ENCODE measurements at regions not wholly inside any gene's neighbourhood (a gene's known extent, or its start where the extent isn't known, plus 50 kb on each side); places are given as distances from the start of the nearest gene placed in this dataset.

DNA sequence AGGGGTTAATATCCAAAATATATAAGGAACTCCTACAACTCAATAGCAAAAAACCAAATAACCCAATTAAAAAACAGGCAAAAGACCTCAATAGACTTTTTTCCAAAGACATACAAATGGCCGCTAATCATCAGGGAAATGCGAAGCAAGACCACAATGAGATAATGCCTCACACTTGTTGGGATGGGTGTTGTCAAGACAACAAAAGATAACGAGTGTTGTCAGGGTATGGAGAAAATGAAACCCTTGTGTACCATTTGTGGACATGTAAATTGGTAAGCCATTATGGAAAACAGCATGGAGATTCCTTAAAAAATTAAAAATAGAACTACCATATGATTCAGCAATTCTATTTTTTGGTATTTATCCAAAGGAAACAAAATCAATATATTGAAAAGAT lies 620.2 kb downstream of the ACTL7B start:
- no peaks in the 10 kb centered on the region for H3K36me3 ChIP-seq (ENCODE audit: control insufficient read depth, insufficient read depth, low read length)
- H3K4me3 ChIP-seq (ENCODE audit: low read depth, low read length): no peak overlapping the region
- FAIRE-seq (no peak), DNase-seq (ENCODE audit: low read depth) (no peak)
- no peaks in the 10 kb centered on the region for H3K27me3 ChIP-seq (ENCODE audit: control insufficient read depth, insufficient read depth, low read length)
- TF ChIP-seq, protein P1, sequence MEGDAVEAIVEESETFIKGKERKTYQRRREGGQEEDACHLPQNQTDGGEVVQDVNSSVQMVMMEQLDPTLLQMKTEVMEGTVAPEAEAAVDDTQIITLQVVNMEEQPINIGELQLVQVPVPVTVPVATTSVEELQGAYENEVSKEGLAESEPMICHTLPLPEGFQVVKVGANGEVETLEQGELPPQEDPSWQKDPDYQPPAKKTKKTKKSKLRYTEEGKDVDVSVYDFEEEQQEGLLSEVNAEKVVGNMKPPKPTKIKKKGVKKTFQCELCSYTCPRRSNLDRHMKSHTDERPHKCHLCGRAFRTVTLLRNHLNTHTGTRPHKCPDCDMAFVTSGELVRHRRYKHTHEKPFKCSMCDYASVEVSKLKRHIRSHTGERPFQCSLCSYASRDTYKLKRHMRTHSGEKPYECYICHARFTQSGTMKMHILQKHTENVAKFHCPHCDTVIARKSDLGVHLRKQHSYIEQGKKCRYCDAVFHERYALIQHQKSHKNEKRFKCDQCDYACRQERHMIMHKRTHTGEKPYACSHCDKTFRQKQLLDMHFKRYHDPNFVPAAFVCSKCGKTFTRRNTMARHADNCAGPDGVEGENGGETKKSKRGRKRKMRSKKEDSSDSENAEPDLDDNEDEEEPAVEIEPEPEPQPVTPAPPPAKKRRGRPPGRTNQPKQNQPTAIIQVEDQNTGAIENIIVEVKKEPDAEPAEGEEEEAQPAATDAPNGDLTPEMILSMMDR (IDR thresholded peaks at IDR 0.05; ENCODE audit: insufficient read depth, low read length, severe bottlenecking): no peak

- DNase-seq (ENCODE audit: low read depth): no peak
- no peak overlapping the region for H3K4me3 ChIP-seq (ENCODE audit: low read depth, low read length)
- TF ChIP-seq, protein P1 (IDR thresholded peaks at IDR 0.05; ENCODE audit: insufficient read depth, low read length, severe bottlenecking): no peak
- H3K27me3 ChIP-seq (ENCODE audit: control insufficient read depth, insufficient read depth, low read length): no peaks in the 10 kb centered on the region
- no peaks in the 10 kb centered on the region for H3K36me3 ChIP-seq (ENCODE audit: control insufficient read depth, insufficient read depth, low read length)
- no peak for FAIRE-seq
Measured at GRCh38 chr9:108234811-108235210, 621.0 kb downstream of the ACTL7B start.

DNA sequence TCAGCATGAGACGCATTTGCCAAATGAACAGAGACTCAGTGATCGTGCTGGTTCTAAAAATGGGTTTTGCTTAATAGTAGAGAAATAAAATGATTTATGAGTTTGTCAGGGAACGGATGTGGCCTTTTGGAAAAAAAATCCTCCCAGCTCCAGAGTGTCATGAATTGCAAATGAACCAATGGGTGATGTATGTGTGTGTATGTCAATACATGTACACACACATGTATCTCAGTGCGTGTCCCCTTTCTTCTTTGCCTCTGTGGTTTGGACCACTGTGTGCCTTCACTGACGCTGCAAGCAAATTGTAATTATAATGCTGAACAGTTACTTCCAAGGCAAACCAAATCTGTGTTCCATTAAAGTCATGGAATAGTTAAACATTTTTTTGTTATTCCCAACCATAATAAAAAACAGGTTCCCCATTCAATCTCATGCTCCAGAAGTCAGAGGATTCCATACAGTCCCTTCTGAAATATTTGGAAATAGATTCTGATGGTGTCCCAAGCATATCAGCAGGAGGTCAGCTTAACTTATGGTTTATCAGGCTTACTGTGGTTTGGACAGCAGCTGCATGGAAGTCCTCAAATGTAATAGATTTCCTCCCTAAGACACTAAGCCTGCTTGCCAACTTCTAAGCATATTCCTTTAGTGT lies 630.5 kb downstream of the ACTL7B start:
- FAIRE-seq (peak; percentile 18), DNase-seq (ENCODE audit: low read depth) (no peak)
- TF ChIP-seq, protein P1 (IDR thresholded peaks at IDR 0.05; ENCODE audit: insufficient read depth, low read length, severe bottlenecking): no peak
- Histone ChIP-seq H3K36me3 (ENCODE audit: control insufficient read depth, insufficient read depth, low read length) (no peaks in the 10 kb centered on the region), H3K4me3 (ENCODE audit: low read depth, low read length) (no peak overlapping the region), H3K27me3 (ENCODE audit: control insufficient read depth, insufficient read depth, low read length) (no peaks in the 10 kb centered on the region)

- no peaks in the 10 kb centered on the region for H3K27me3 ChIP-seq (ENCODE audit: control insufficient read depth, insufficient read depth, low read length)
- H3K36me3 ChIP-seq (ENCODE audit: control insufficient read depth, insufficient read depth, low read length): no peaks in the 10 kb centered on the region
- TF ChIP-seq, protein P1 (IDR thresholded peaks at IDR 0.05; ENCODE audit: insufficient read depth, low read length, severe bottlenecking): no peak
- no peak for DNase-seq (ENCODE audit: low read depth)
- no peak for FAIRE-seq
- no peak overlapping the region for H3K4me3 ChIP-seq (ENCODE audit: low read depth, low read length)
Measured at GRCh38 chr9:108224716-108225115, 631.1 kb downstream of the ACTL7B start.

- no peaks in the 10 kb centered on the region for H3K27me3 ChIP-seq (ENCODE audit: control insufficient read depth, insufficient read depth, low read length)
- no peaks in the 10 kb centered on the region for H3K36me3 ChIP-seq (ENCODE audit: control insufficient read depth, insufficient read depth, low read length)
- FAIRE-seq (no peak), DNase-seq (ENCODE audit: low read depth) (no peak)
- TF ChIP-seq, protein P1 (IDR thresholded peaks at IDR 0.05; ENCODE audit: insufficient read depth, low read length, severe bottlenecking): no peak
- no peak overlapping the region for H3K4me3 ChIP-seq (ENCODE audit: low read depth, low read length)
Measured at GRCh38 chr9:108219664-108220063, 636.1 kb downstream of the ACTL7B start.

All from bronchial epithelial cell (primary cell).